GM23248 (cell line): ENCODE measurements at regions not wholly inside any gene's neighbourhood (a gene's known extent, or its start where the extent isn't known, plus 50 kb on each side); places are given as distances from the start of the nearest gene placed in this dataset.
"Not testable (repeated sequence)": the region's sequence is repeated elsewhere in the genome, so short reads cannot be mapped to it uniquely, and the experiment has no call there.

Experiments used
- DNase-seq: peaks from one replicate; pipeline ENCODE4 v3.0.0-alpha.2; 2015
- H2AFZ ChIP-seq: fragments of 200-600 bp; sonication (generic); 2 replicates; pipeline ENCODE4 v1.6.1; 2016; ENCODE audit warnings: antibody characterized with exemption
- H3F3A ChIP-seq: fragments of 200-600 bp; sonication (generic); 2 replicates; pipeline ENCODE4 v1.6.1; 2016; ENCODE audit warnings: mild to moderate bottlenecking, antibody characterized with exemption, mixed run types; ENCODE audit not compliant: insufficient read depth
- H3K27ac ChIP-seq: fragments of 200-600 bp; sonication (generic); 2 replicates; pipeline ENCODE4 v1.5.1; 2016; ENCODE audit warnings: mild to moderate bottlenecking
- H3K27me3 ChIP-seq: fragments of 200-600 bp; sonication (generic); replicated peaks from 2 replicates; pipeline ENCODE4 v1.6.1; 2016; ENCODE audit warnings: mild to moderate bottlenecking; ENCODE audit not compliant: insufficient read depth
- H3K36me3 ChIP-seq: fragments of 200-600 bp; sonication (generic); 2 replicates; pipeline ENCODE4 v1.6.1; 2016; ENCODE audit warnings: low read depth, mild to moderate bottlenecking
- H3K4me1 ChIP-seq: fragments of 200-600 bp; sonication (generic); 2 replicates; pipeline ENCODE4 v1.6.1; 2016; ENCODE audit warnings: mild to moderate bottlenecking; ENCODE audit not compliant: insufficient read depth
- H3K4me2 ChIP-seq: fragments of 200-600 bp; sonication (generic); one replicate; pipeline ENCODE4 v1.6.1; 2016; ENCODE audit warnings: mild to moderate bottlenecking; ENCODE audit not compliant: unreplicated experiment
- H3K4me3 ChIP-seq: fragments of 200-600 bp; sonication (generic); 2 replicates; pipeline ENCODE4 v1.5.1; 2016; ENCODE audit warnings: mild to moderate bottlenecking
- H3K79me2 ChIP-seq: fragments of 200-600 bp; sonication (generic); 2 replicates; pipeline ENCODE4 v1.6.1; 2016; ENCODE audit warnings: mild to moderate bottlenecking; ENCODE audit not compliant: insufficient read depth
- H3K9ac ChIP-seq: fragments of 200-600 bp; sonication (generic); 2 replicates; pipeline ENCODE4 v1.6.1; 2016; ENCODE audit warnings: mild to moderate bottlenecking
- H3K9me2 ChIP-seq: fragments of 200-600 bp; sonication (generic); 2 replicates; pipeline ENCODE4 v1.6.1; 2016; ENCODE audit warnings: mixed run types, mild to moderate bottlenecking, moderate library complexity; ENCODE audit not compliant: insufficient read depth
- H3K9me3 ChIP-seq: fragments of 200-600 bp; sonication (generic); one replicate; pipeline ENCODE4 v1.6.1; 2017; ENCODE audit warnings: low read depth
- H4K20me1 ChIP-seq: fragments of 200-600 bp; sonication (generic); 2 replicates; pipeline ENCODE4 v1.6.0; 2016; ENCODE audit not compliant: insufficient read depth
- EZH2 ChIP-seq: fragments of 200-600 bp; sonication (generic); IDR thresholded peaks from 2 replicates; pipeline ENCODE4 v1.6.1; 2018; ENCODE audit warnings: antibody characterized with exemption, mild to moderate bottlenecking; ENCODE audit not compliant: insufficient read depth, poor library complexity, severe bottlenecking
- EZH2phosphoT487 ChIP-seq: fragments of 200-600 bp; sonication (generic); IDR thresholded peaks from 2 replicates; pipeline ENCODE4 v1.6.1; 2018; ENCODE audit warnings: antibody characterized with exemption, moderate library complexity, mild to moderate bottlenecking, low read depth; ENCODE audit not compliant: insufficient read depth
- WGBS, 2 experiments: methylation state at CpG; one replicate each; pipeline ENCODE4 v1.1.6; 2015 to 2017; ENCODE audit warnings: low lambda C conversion rate in 2 of 2, low coverage in 1 of 2; ENCODE audit errors: missing lambda C conversion rate in 2 of 2; 5-methylcytosine and 5-hydroxymethylcytosine counted together
- in situ Hi-C: fragments of 300-500 bp; cut with MboI; formaldehyde crosslinking; loops from 2 replicates; pipeline ENCODE4 v1.15.0; 2020

DNA sequence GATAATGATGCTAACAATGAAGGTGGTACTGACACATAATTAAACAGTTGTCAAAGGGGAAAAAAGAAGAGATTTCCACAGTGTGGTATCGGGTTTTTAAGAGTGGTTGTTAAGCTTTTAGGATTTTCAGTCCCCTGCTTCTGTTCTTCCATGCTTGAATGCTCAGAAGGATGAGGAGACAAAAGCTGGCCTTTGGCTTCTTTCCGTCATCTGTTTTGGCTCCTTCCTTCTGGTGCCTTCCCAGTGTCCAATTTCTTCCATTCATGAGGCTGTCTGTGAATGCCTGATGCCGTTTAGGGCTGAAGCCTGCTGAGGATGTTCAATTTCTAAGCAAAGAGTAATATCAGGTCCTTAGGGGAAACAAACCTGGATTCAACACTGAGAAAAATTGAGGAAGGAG, 179.6 kb upstream of the GLRA1 start:
- Histone ChIP-seq H3K36me3 (no peaks in the 10 kb centered on the region), H3K27ac (no peak overlapping the region), H2AFZ (no peak overlapping the region), H3K79me2 (no peaks in the 10 kb centered on the region), H3K4me3 (no peak overlapping the region), H3K9me2 (no peaks in the 10 kb centered on the region), H3K4me1 (no peaks in the 10 kb centered on the region), H3K4me2 (no peak overlapping the region), H3K9ac (no peak overlapping the region), H3K27me3 (no peaks in the 10 kb centered on the region), H3F3A (no peaks in the 10 kb centered on the region), H4K20me1 (no peaks in the 10 kb centered on the region), H3K9me3 (no peaks in the 10 kb centered on the region)
- TF ChIP-seq EZH2phosphoT487 (no peak), EZH2 (no peak)
- in situ Hi-C loops, result no loop called here
- DNase-seq, result no peak
- 9 to 13% methylated on average over 3 of the region's 3 CpGs for WGBS, 2 experiments

- H3K9me3 ChIP-seq, H3K27me3 ChIP-seq, DNase-seq, H3K27ac ChIP-seq, H3K9me2 ChIP-seq, H3K4me2 ChIP-seq, H3K4me3 ChIP-seq, H3K79me2 ChIP-seq, H3K9ac ChIP-seq, H3K36me3 ChIP-seq, H3F3A ChIP-seq, H2AFZ ChIP-seq, H3K4me1 ChIP-seq, H4K20me1 ChIP-seq, in situ Hi-C loops: not testable (repeated sequence)
- 0% methylated on average over 1 of the region's 1 CpG for WGBS, 2 experiments
Measured at GRCh38 chr5:152102908-152103307, 178.3 kb upstream of the GLRA1 start.

DNA sequence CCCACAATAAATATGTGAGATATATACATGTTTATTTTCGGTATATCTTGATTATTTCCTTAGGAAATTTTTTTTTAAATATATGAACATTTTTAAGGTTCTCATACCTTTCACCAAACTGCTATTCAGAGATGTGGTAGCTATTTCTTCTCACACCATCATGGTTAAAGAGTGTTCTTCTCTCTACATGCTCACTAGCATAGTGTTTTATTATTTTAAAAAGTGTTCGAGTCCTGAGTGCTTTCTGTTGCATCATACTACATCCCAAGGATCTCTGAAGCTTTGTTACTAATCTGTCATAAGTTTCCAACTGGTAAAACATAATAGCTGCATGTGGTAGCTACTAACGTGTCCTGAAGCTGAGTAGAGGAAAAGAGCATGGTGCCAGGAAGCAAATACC, 177.4 kb upstream of the GLRA1 start:
- Histone ChIP-seq H3K9me2 (no peaks in the 10 kb centered on the region), H3K27ac (no peak overlapping the region), H3K79me2 (no peaks in the 10 kb centered on the region), H3K27me3 (no peaks in the 10 kb centered on the region), H3K4me3 (no peak overlapping the region), H2AFZ (no peak overlapping the region), H3K9ac (no peak overlapping the region), H3K9me3 (no peaks in the 10 kb centered on the region), H3K36me3 (no peaks in the 10 kb centered on the region), H3K4me2 (no peak overlapping the region), H3F3A (no peaks in the 10 kb centered on the region), H4K20me1 (no peaks in the 10 kb centered on the region), H3K4me1 (no peaks in the 10 kb centered on the region)
- 7 to 8% methylated on average over 3 of the region's 3 CpGs for WGBS, 2 experiments
- TF ChIP-seq EZH2phosphoT487 (no peak), EZH2 (no peak)
- no peak for DNase-seq
- in situ Hi-C loops, result no loop called here

- in situ Hi-C loops, result no loop called here
- H3K9me3 ChIP-seq, result no peaks in the 10 kb centered on the region
- no peak overlapping the region for H3K27ac ChIP-seq
- H4K20me1 ChIP-seq, result no peaks in the 10 kb centered on the region
- no peak overlapping the region for H3K4me3 ChIP-seq
- H3K9me2 ChIP-seq, result no peaks in the 10 kb centered on the region
- no peaks in the 10 kb centered on the region for H3K27me3 ChIP-seq
- no peak for DNase-seq
- no peaks in the 10 kb centered on the region for H3K79me2 ChIP-seq
- H3K4me1 ChIP-seq, result no peaks in the 10 kb centered on the region
- H2AFZ ChIP-seq, result no peak overlapping the region
- H3K36me3 ChIP-seq, result no peaks in the 10 kb centered on the region
- no peak overlapping the region for H3K4me2 ChIP-seq
- TF ChIP-seq EZH2phosphoT487 (no peak), EZH2 (no peak)
- H3F3A ChIP-seq, result no peaks in the 10 kb centered on the region
- no peak overlapping the region for H3K9ac ChIP-seq
Measured at GRCh38 chr5:152100462-152100861, 175.8 kb upstream of the GLRA1 start.

GRCh38 chr5:152097128-152097527, 172.5 kb upstream of the GLRA1 start:
- H3F3A ChIP-seq, result no peaks in the 10 kb centered on the region
- H3K9me2 ChIP-seq, result no peaks in the 10 kb centered on the region
- H3K79me2 ChIP-seq, result no peaks in the 10 kb centered on the region
- in situ Hi-C loops, result no loop called here
- no peaks in the 10 kb centered on the region for H3K27me3 ChIP-seq
- WGBS, 2 experiments, result 3% methylated on average over 1 of the region's 1 CpG
- no peak overlapping the region for H2AFZ ChIP-seq
- DNase-seq, result no peak
- no peaks in the 10 kb centered on the region for H3K4me1 ChIP-seq
- H3K9me3 ChIP-seq, result no peaks in the 10 kb centered on the region
- H3K9ac ChIP-seq, result no peak overlapping the region
- H3K4me3 ChIP-seq, result no peak overlapping the region
- TF ChIP-seq EZH2 (no peak), EZH2phosphoT487 (no peak)
- H3K4me2 ChIP-seq, result no peak overlapping the region
- no peaks in the 10 kb centered on the region for H3K36me3 ChIP-seq
- H4K20me1 ChIP-seq, result no peaks in the 10 kb centered on the region
- H3K27ac ChIP-seq, result no peak overlapping the region
